ENCODE measurements at regions not wholly inside any gene's neighbourhood (a gene's known extent, or its start where the extent isn't known, plus 50 kb on each side); places are given as distances from the start of the nearest gene placed in this dataset.

GRCh38 chr18:67302043-67302442, 214.5 kb downstream of the DSEL start:
- H3K27ac ChIP-seq (ENCODE audit: low read depth, low read length): no peak overlapping the region
- no peaks in the 10 kb centered on the region for H3K4me1 ChIP-seq (replicated peaks in 1 of 4; ENCODE audit: control insufficient read depth in 3 of 4, insufficient read depth in 4 of 4, low read length in 3 of 4)
- no peak overlapping the region for H2BK120ac ChIP-seq (replicated peaks; ENCODE audit: low read depth, low read length)
- no peaks in the 10 kb centered on the region for H4K20me1 ChIP-seq (replicated peaks in 1 of 2; ENCODE audit: control insufficient read depth in 1 of 2, insufficient read depth in 2 of 2, low read length in 2 of 2)
- H3K9ac ChIP-seq (replicated peaks in 1 of 4; ENCODE audit: extremely low read depth in 1 of 4, low read depth in 3 of 4, low read length in 3 of 4): no peak overlapping the region
- POLR2A ChIA-PET (ENCODE audit: partially characterized antibody): no interaction called here
- H3K4me2 ChIP-seq (ENCODE audit: insufficient read depth in 1 of 2, low read depth in 2 of 2, low read length in 2 of 2): no peak overlapping the region
- H2AK5ac ChIP-seq (ENCODE audit: low read depth, low read length): no peak overlapping the region
- H3K56ac ChIP-seq (replicated peaks; ENCODE audit: insufficient read length, low read depth, low read length): no peak overlapping the region
- H2BK20ac ChIP-seq (ENCODE audit: low read length): no peak overlapping the region
- no peak overlapping the region for H3K14ac ChIP-seq (ENCODE audit: insufficient read length)
- H3K23me2 ChIP-seq (ENCODE audit: low read depth, low read length): no peaks in the 10 kb centered on the region; the same call in 1 of the 2 replicates
- no peak overlapping the region for H3K4me3 ChIP-seq (ENCODE audit: extremely low read depth in 1 of 4, insufficient read depth in 2 of 4, low read depth in 3 of 4, low read length in 4 of 4)
- peaks cover 19 to 23% of the 10 kb centered on the region in 2 experiments for H3K9me3 ChIP-seq (ENCODE audit: insufficient read depth in 2 of 2, low read depth in 1 of 2, low read length in 1 of 2)
- no peaks in the 10 kb centered on the region for H3K79me2 ChIP-seq (ENCODE audit: control insufficient read depth in 1 of 2, insufficient read depth in 2 of 2, low read length in 2 of 2)
- H3K18ac ChIP-seq (ENCODE audit: extremely low read depth, low read length): no peak overlapping the region
- H3K36me3 ChIP-seq (ENCODE audit: control insufficient read depth in 2 of 4, insufficient read depth in 4 of 4, low read length in 3 of 4): no peaks in the 10 kb centered on the region; a peak in 1 of 8 replicates
- no peak overlapping the region for H3K23ac ChIP-seq (ENCODE audit: insufficient read length)
- FAIRE-seq (no peak), DNase-seq (ENCODE audit: low read depth in 1 of 2, low spot score in 2 of 2) (no peak)
- TF ChIP-seq ATF3 (IDR thresholded peaks at IDR 0.05; ENCODE audit: insufficient read depth, low read depth, low read length) (no peak), CBX5 (IDR thresholded peaks at IDR 0.05; ENCODE audit: low read depth, low read length) (no peak), KDM1A (IDR thresholded peaks at IDR 0.05; ENCODE audit: borderline replicate concordance, low read length) (no peak), CHD2 (IDR thresholded peaks at IDR 0.05; ENCODE audit: low read length) (no peak), USF2 (IDR thresholded peaks at IDR 0.05; ENCODE audit: low read length) (no peak), JUND (IDR thresholded peaks at IDR 0.05; ENCODE audit: low read length) (no peak), SP1 (IDR thresholded peaks at IDR 0.05; ENCODE audit: low read depth, low read length) (no peak)
- H2BK12ac ChIP-seq (ENCODE audit: low read depth, low read length): no peak overlapping the region
- no peak overlapping the region for H4K8ac ChIP-seq (ENCODE audit: extremely low read depth, insufficient read depth, low read length)
- H3K4ac ChIP-seq (replicated peaks; ENCODE audit: insufficient read length, low read depth, low read length): no peak overlapping the region
- no peaks in the 10 kb centered on the region for H3K79me1 ChIP-seq (ENCODE audit: low read depth, low read length)
- WGBS, 2 experiments (ENCODE audit: extremely low coverage in 1 of 2, insufficient coverage in 1 of 2, insufficient read length in 1 of 2, insufficient replicate concordance in 2 of 2, low coverage in 1 of 2, low lambda C conversion rate in 2 of 2, missing lambda C conversion rate in 1 of 2): 100% methylated on average over 1 of the region's 1 CpG; no CpG with 5 or more reads in 1 of the 2 experiments
- no peak overlapping the region for H2AFZ ChIP-seq (ENCODE audit: low read length)
- no peak overlapping the region for H2BK15ac ChIP-seq (ENCODE audit: low read length)
- H4K5ac ChIP-seq (ENCODE audit: insufficient read length, low read depth, low read length): no peak overlapping the region
- H3K27me3 ChIP-seq (replicated peaks in 1 of 4; ENCODE audit: control insufficient read depth in 3 of 4, extremely low read depth in 1 of 4, insufficient read depth in 3 of 4, low read length in 3 of 4): no peaks in the 10 kb centered on the region
- CTCF ChIA-PET (ENCODE audit: partially characterized antibody): interaction anchor here (0.6 to 0.9 kb wide), 2 partner anchors 21 to 1196 kb away, joined by 3 read pairs; no protein-coding TSS in a partner anchor
- no peak overlapping the region for H2BK5ac ChIP-seq (ENCODE audit: low read depth, low read length)
- no peak overlapping the region for H4K91ac ChIP-seq (replicated peaks; ENCODE audit: insufficient read length, low read length)

Data from H1 (cell line).